ENCODE measurements at regions not wholly inside any gene's neighbourhood (a gene's known extent, or its start where the extent isn't known, plus 50 kb on each side); places are given as distances from the start of the nearest gene placed in this dataset.

DNA sequence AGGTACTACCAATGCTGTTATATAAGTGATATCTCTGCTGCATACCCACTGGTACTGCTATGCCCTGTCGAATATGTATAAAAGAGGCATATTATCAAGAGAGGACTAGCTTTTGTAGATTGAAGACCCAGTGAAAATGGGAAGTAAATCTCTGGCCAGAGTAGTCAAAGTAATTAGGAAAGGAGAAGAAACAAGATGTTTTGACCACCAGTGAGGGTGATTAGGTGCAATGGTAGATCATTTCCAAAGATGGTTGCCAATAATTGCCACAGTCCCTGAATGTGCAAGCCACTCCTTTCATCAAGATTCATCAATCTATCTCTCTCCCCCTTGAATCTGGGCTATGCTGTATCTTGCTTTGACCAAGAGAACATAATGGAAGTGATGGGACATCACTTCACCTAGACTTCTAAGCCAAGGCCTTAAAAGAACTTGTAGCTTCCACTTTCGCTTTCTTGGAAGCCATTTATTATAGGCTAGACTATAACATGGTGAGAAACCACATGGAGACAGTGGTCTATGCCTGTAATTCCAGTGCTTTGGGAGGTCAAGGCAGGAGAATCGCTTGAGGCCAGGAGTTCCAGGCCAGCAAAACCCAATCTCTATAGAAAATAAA is 52.6 kb upstream of the ST8SIA6 start:
- TF ChIP-seq, protein P1, sequence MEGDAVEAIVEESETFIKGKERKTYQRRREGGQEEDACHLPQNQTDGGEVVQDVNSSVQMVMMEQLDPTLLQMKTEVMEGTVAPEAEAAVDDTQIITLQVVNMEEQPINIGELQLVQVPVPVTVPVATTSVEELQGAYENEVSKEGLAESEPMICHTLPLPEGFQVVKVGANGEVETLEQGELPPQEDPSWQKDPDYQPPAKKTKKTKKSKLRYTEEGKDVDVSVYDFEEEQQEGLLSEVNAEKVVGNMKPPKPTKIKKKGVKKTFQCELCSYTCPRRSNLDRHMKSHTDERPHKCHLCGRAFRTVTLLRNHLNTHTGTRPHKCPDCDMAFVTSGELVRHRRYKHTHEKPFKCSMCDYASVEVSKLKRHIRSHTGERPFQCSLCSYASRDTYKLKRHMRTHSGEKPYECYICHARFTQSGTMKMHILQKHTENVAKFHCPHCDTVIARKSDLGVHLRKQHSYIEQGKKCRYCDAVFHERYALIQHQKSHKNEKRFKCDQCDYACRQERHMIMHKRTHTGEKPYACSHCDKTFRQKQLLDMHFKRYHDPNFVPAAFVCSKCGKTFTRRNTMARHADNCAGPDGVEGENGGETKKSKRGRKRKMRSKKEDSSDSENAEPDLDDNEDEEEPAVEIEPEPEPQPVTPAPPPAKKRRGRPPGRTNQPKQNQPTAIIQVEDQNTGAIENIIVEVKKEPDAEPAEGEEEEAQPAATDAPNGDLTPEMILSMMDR (IDR thresholded peaks at IDR 0.05 in 8 of 11, conservative IDR thresholded peaks at IDR 0.05 in 3 of 11) = no peak
- TF ChIP-seq POLR2A (IDR thresholded peaks at IDR 0.05) (no peak), POLR2AphosphoS5 (IDR thresholded peaks at IDR 0.05) (no peak)
